RWPE1 (cell line): ENCODE measurements at regions not wholly inside any gene's neighbourhood (a gene's known extent, or its start where the extent isn't known, plus 50 kb on each side); places are given as distances from the start of the nearest gene placed in this dataset.

Source experiments
- CTCF ChIA-PET: fragments of 350-600 bp; sonication (Branson Sonifier 250); formaldehyde crosslinking; extraction: SDS; loops from one replicate; lab custom pipeline; 2021; lab: Yijun Ruan, JAX
- POLR2A ChIA-PET: fragments of 400-600 bp; formaldehyde crosslinking; extraction: SDS; loops from one replicate; lab custom pipeline; 2020; ENCODE audit warnings: antibody characterized with exemption; ENCODE audit not compliant: low non-redundant PET; lab: Yijun Ruan, JAX
- DNase-seq: peaks from one replicate; pipeline ENCODE4 v3.0.0; 2012; ENCODE audit warnings: low spot score
- H3K27ac ChIP-seq: fragments of 450-650 bp; 2 replicates; pipeline ENCODE4 v1.5.1; 2017
- TF ChIP-seq, protein P1 (sequence below): fragments of 450-650 bp; conservative IDR thresholded peaks from 2 replicates; pipeline ENCODE4 v1.5.1; 2017; ENCODE audit warnings: low read depth, mild to moderate bottlenecking

DNA sequence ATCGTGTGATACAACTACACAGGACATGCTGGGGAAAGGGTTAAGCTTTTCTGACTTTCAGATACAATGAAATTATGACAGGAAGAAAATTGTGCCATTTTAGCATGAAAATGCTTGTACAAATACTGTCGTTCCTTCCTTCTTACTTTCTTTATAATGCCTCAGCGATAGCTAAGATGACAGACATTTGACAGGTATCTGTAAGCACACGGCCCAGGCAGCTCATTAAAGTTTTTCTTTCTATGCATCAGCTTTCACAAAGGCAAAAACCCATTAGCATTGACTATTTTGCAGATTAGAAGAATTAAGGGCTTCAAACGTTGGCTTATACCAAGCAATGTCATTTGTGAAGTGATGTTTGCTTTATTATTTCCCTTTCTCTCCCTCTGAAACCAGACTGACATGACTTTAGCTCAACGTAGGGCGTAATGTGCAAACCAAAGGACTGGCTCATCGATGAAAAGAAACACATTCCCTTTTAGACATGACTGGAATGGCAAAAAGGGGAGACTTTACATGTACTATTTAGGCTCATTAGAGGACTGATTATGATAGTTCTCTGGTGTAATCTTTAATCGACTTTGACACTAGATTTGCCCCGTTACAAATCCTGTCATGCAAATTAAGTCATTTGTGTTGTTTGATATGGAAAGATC, 258.4 kb upstream of the SP8 start:
- TF ChIP-seq, protein P1, sequence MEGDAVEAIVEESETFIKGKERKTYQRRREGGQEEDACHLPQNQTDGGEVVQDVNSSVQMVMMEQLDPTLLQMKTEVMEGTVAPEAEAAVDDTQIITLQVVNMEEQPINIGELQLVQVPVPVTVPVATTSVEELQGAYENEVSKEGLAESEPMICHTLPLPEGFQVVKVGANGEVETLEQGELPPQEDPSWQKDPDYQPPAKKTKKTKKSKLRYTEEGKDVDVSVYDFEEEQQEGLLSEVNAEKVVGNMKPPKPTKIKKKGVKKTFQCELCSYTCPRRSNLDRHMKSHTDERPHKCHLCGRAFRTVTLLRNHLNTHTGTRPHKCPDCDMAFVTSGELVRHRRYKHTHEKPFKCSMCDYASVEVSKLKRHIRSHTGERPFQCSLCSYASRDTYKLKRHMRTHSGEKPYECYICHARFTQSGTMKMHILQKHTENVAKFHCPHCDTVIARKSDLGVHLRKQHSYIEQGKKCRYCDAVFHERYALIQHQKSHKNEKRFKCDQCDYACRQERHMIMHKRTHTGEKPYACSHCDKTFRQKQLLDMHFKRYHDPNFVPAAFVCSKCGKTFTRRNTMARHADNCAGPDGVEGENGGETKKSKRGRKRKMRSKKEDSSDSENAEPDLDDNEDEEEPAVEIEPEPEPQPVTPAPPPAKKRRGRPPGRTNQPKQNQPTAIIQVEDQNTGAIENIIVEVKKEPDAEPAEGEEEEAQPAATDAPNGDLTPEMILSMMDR, result no peak
- CTCF ChIA-PET, result interaction anchor here (0.5 kb wide), 1 partner anchor 37 kb away, joined by 3 read pairs; no protein-coding TSS in a partner anchor
- no peak overlapping the region for H3K27ac ChIP-seq
- POLR2A ChIA-PET, result no interaction called here
- DNase-seq, result no peak

DNA sequence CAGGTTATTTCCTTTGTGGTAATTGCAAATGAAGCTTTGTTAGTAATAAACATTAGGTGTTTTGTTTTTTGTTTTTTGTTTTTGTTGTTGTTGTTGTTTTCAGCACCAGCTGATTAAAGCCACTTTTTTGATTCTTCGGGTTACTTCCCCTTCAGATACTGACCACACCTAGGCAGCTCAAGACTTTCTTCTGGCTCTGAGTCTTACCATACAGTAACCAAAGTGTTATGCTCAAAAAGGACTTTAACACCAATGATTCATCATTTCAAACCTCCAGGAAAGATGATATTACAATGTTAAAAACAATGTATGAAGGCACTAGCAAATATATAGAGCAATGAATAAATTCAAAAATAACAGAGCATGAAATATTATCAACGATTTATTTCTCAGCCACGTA, 265.2 kb upstream of the SP8 start:
- ChIA-PET CTCF (no interaction called here), POLR2A (no interaction called here)
- DNase-seq, result no peak
- TF ChIP-seq, protein P1, result no peak
- no peak overlapping the region for H3K27ac ChIP-seq

GRCh38 chr7:21054427-21055112, 267.9 kb upstream of the SP8 start:
- TF ChIP-seq, protein P1, result no peak
- ChIA-PET POLR2A (no interaction called here), CTCF (no interaction called here)
- DNase-seq, result peak; percentile 45
- H3K27ac ChIP-seq, result no peak overlapping the region

- TF ChIP-seq, protein P1, result no peak
These were observed 272.4 kb upstream of the SP8 start for GRCh38 chr7:21059069-21059468.

DNA sequence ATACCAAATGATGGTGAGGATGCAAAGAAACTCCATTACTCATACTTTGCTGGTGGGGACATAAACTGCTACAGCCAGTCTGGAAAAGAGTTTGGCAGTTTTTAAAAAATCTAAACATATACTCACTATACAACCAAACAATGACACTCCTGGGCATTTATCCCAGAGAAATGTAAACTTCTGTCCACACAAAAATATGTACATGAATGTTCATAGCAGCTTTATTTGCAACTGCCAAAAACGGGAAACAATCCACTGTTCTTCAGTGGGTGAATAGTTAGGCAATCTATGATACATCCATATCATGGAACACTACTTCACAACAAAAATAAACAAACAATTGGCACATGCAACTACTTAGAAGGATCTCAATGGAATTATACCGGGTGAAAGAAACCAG, 276.4 kb upstream of the SP8 start:
- TF ChIP-seq, protein P1, result no peak
- no peak overlapping the region for H3K27ac ChIP-seq
- POLR2A ChIA-PET, result interaction anchor here (0.6 kb wide), 1 partner anchor 884 kb away, joined by 3 read pairs; no protein-coding TSS in a partner anchor
- CTCF ChIA-PET, result interaction anchor here (0.6 kb wide), 1 partner anchor 349 kb away, joined by 3 read pairs; no protein-coding TSS in a partner anchor
- DNase-seq, result no peak

More at GRCh38 chr7:21059069-21059468, 272.4 kb upstream of the SP8 start:
- ChIA-PET POLR2A (interaction anchor here (0.8 kb wide), 1 partner anchor 274 kb away, joined by 3 read pairs; no protein-coding TSS in a partner anchor), CTCF (no interaction called here)
- peak; percentile 25 for DNase-seq
- no peak overlapping the region for H3K27ac ChIP-seq

DNA sequence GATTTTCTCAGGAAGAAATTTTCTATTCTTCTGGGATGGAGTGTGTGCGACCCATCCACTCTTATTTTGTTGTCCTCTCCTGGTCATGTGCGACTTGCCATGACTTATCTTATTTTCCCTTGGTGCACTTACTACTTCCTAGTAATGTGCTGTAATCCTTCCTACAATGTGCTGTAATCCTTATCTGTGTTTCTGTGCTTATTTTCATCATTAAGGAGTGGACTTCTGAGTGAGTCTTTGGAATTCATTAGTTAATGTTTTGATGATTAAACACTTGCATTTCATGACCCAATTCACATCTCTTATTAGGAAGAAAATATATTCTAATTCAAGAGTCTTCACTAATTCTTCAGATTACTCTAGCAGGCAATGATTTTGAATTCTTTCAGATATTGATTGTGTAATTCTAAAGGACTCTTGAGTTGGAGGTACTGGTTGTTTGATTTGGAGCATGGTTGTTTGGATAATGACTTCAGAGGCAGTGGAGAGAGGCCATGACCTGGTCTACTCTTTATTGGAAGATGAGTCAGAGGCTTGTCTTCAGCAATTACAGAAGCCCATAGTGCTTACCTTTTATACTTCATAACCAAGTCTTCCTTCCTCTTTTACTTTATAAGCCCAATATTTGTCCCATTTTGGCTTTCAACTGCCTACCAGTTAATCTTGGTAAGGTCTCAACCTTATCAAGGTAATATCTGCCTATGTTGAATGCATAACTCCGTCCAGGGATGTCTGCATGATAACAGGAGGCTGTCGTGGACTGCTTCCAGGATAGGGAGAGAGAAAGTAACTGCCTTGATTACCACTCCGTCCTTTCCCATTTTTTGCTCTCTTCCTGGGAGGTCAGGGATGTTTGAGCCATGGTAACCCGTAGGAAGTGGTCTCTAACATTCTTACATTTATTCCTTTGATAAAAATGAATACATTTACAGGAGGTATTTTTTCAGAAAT, 278.3 kb upstream of the SP8 start:
- ChIA-PET POLR2A (no interaction called here), CTCF (no interaction called here)
- TF ChIP-seq, protein P1, result no peak
- H3K27ac ChIP-seq, result no peak overlapping the region
- peak; percentile 25 for DNase-seq
